DND-41 (cell line): ENCODE measurements at regions not wholly inside any gene's neighbourhood (a gene's known extent, or its start where the extent isn't known, plus 50 kb on each side); places are given as distances from the start of the nearest gene placed in this dataset.

Source experiments
- ATAC-seq: fragments of 200-7000 bp; cut with Tn5 transposase; 3 replicates; pipeline ENCODE4 v1.9.1; 2021; ENCODE audit warnings: low read depth; ENCODE audit not compliant: insufficient read depth
- DNase-seq: peaks from one replicate; pipeline ENCODE4 v3.0.0-alpha.2; 2020
- H2AFZ ChIP-seq: 2 replicates; pipeline ENCODE4 v1.6.0; 2012; ENCODE audit warnings: low read depth, low read length
- H3K27ac ChIP-seq: 2 replicates; pipeline ENCODE4 v1.5.1; 2012; ENCODE audit warnings: low read length, inconsistent platforms
- H3K27me3 ChIP-seq: fragments of 200-600 bp; sonication (generic); 2 replicates; pipeline ENCODE4 v1.6.0; 2012; ENCODE audit warnings: low read length, mild to moderate bottlenecking, inconsistent platforms; ENCODE audit not compliant: insufficient read depth, poor library complexity
- H3K36me3 ChIP-seq: 2 replicates; pipeline ENCODE4 v1.5.1; 2012; ENCODE audit warnings: low read length, inconsistent platforms; ENCODE audit not compliant: insufficient read depth
- H3K4me1 ChIP-seq: 2 replicates; pipeline ENCODE4 v1.5.1; 2012; ENCODE audit warnings: mild to moderate bottlenecking, low read length; ENCODE audit not compliant: insufficient read depth
- H3K4me2 ChIP-seq: 2 replicates; pipeline ENCODE4 v1.6.0; 2012; ENCODE audit warnings: mild to moderate bottlenecking, moderate library complexity, low read length, inconsistent platforms; ENCODE audit not compliant: insufficient read depth
- H3K4me3 ChIP-seq, 2 experiments: fragments of 200-600 bp in 1 of 2; shearing (Covaris generic) in 1 of 2; 2 replicates each; pipeline ENCODE4 v1.5.1; 2012 to 2016; ENCODE audit warnings: inconsistent platforms in 2 of 2, low read length in 2 of 2, mild to moderate bottlenecking in 2 of 2, low read depth in 1 of 2, moderate library complexity in 1 of 2
- H3K79me2 ChIP-seq: 2 replicates; pipeline ENCODE4 v1.6.0; 2012; ENCODE audit warnings: low read length, inconsistent platforms; ENCODE audit not compliant: insufficient read depth
- H3K9ac ChIP-seq: 2 replicates; pipeline ENCODE4 v1.6.0; 2012; ENCODE audit warnings: low read depth, mild to moderate bottlenecking, inconsistent platforms, low read length, moderate library complexity
- H3K9me3 ChIP-seq: 2 replicates; pipeline ENCODE4 v1.5.1; 2012; ENCODE audit warnings: low read length, moderate library complexity, mild to moderate bottlenecking, inconsistent platforms; ENCODE audit not compliant: insufficient read depth, severe bottlenecking
- H4K20me1 ChIP-seq: 2 replicates; pipeline ENCODE4 v1.6.0; 2012; ENCODE audit warnings: low read length; ENCODE audit not compliant: insufficient read depth
- EZH2 ChIP-seq: IDR thresholded peaks from 3 replicates; pipeline ENCODE4 v1.6.1; 2012; ENCODE audit warnings: borderline replicate concordance, low read depth, mild to moderate bottlenecking, moderate library complexity, low read length, inconsistent platforms; ENCODE audit not compliant: severe bottlenecking
- TF ChIP-seq, protein P1 (sequence below): IDR thresholded peaks from 2 replicates; pipeline ENCODE4 v1.5.1; 2012; ENCODE audit warnings: borderline replicate concordance, low read length, moderate library complexity, mild to moderate bottlenecking; ENCODE audit not compliant: poor library complexity, severe bottlenecking; ENCODE audit errors: extremely low read depth

- Histone ChIP-seq H3K4me2 (no peak overlapping the region), H3K4me3 (no peak overlapping the region), H4K20me1 (no peaks in the 10 kb centered on the region), H3K36me3 (no peaks in the 10 kb centered on the region), H3K9ac (no peak overlapping the region), H3K79me2 (no peaks in the 10 kb centered on the region), H3K4me1 (no peaks in the 10 kb centered on the region), H3K27me3 (peaks cover 3% of the 10 kb centered on the region), H3K9me3 (no peaks in the 10 kb centered on the region), H3K27ac (no peak overlapping the region), H2AFZ (no peak overlapping the region)
- ATAC-seq, result no peak
- TF ChIP-seq, protein P1, sequence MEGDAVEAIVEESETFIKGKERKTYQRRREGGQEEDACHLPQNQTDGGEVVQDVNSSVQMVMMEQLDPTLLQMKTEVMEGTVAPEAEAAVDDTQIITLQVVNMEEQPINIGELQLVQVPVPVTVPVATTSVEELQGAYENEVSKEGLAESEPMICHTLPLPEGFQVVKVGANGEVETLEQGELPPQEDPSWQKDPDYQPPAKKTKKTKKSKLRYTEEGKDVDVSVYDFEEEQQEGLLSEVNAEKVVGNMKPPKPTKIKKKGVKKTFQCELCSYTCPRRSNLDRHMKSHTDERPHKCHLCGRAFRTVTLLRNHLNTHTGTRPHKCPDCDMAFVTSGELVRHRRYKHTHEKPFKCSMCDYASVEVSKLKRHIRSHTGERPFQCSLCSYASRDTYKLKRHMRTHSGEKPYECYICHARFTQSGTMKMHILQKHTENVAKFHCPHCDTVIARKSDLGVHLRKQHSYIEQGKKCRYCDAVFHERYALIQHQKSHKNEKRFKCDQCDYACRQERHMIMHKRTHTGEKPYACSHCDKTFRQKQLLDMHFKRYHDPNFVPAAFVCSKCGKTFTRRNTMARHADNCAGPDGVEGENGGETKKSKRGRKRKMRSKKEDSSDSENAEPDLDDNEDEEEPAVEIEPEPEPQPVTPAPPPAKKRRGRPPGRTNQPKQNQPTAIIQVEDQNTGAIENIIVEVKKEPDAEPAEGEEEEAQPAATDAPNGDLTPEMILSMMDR, result no peak
- no peak for TF ChIP-seq EZH2
- DNase-seq, result no peak
Measured at GRCh38 chr1:113269168-113269963, 120.9 kb upstream of the MAGI3 start.

DNA sequence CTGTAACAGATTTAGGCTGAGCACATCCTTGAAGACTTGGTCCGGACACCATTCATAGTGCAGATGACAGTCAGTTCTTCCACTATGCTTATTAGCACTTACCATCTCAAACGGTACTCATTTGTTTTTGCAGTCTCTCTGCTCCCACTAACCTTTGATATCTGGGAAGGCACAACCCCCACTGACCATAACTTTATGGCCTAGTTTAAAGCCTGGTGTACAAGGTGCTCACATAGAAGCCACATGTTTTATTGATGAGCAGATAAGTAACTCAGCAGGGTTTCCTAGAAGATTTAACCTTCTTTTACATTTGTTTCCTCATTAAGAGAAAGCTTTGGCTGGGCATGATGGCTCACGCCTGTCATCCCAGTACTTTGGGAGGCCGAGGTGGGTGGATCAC, 119.3 kb upstream of the MAGI3 start:
- H2AFZ ChIP-seq, result no peak overlapping the region
- no peak overlapping the region for H3K9ac ChIP-seq
- H3K4me1 ChIP-seq, result no peaks in the 10 kb centered on the region
- DNase-seq (no peak), ATAC-seq (no peak)
- H4K20me1 ChIP-seq, result no peaks in the 10 kb centered on the region
- no peaks in the 10 kb centered on the region for H3K36me3 ChIP-seq
- no peaks in the 10 kb centered on the region for H3K79me2 ChIP-seq
- H3K4me3 ChIP-seq, result no peak overlapping the region
- peaks cover 3% of the 10 kb centered on the region for H3K27me3 ChIP-seq
- no peak for TF ChIP-seq EZH2
- TF ChIP-seq, protein P1, result no peak
- H3K4me2 ChIP-seq, result no peak overlapping the region
- no peaks in the 10 kb centered on the region for H3K9me3 ChIP-seq
- no peak overlapping the region for H3K27ac ChIP-seq

DNA sequence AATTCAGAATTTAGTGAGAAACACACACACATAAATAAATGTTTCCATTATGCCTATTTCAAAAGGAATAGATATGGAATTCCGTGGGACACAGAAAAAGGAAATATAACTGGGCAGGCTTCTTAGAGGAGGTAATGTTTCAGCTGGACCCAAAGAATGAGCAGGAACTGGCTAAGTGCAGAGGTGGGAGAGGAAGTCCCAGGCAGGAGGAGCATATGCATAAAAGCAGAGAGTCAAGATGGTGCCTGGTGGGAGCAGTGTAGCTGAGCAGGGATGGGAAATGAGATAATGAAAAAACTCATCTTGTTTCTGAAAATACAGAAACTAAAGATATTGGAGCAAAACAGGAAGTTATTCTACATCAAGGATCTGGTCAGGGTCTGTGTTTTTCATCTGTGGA, 115.2 kb upstream of the MAGI3 start:
- Histone ChIP-seq H3K27me3 (peaks cover 3% of the 10 kb centered on the region), H3K36me3 (no peaks in the 10 kb centered on the region), H3K4me1 (no peaks in the 10 kb centered on the region), H3K9ac (no peak overlapping the region), H3K9me3 (no peaks in the 10 kb centered on the region), H3K79me2 (no peaks in the 10 kb centered on the region), H4K20me1 (no peaks in the 10 kb centered on the region), H3K4me2 (no peak overlapping the region), H2AFZ (no peak overlapping the region), H3K27ac (no peak overlapping the region), H3K4me3 (no peak overlapping the region)
- TF ChIP-seq, protein P1, result no peak
- DNase-seq, result no peak
- no peak for ATAC-seq

DNA sequence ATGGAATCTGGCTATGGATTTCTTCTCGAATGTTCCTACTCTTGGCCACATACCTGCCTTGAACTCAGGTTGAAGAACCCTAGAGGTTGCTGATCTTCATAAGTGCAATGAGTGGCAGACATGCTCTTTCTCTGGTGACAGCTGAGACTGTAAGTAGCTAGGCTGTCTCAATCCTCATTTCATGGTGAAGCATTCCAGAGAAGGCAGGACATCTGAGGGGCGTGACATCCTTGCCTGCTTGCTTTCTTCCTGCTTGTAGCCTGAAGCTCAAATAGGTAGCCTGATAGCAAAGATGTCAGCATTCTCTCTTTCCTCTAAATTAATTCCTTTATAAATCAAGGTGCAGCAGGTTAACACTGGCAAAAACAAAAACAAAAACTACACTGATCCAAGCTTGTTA, 114.6 kb upstream of the MAGI3 start:
- no peak for DNase-seq
- Histone ChIP-seq H3K4me1 (no peaks in the 10 kb centered on the region), H4K20me1 (no peaks in the 10 kb centered on the region), H3K9ac (no peak overlapping the region), H3K79me2 (no peaks in the 10 kb centered on the region), H3K4me2 (no peak overlapping the region), H3K9me3 (no peaks in the 10 kb centered on the region), H3K36me3 (no peaks in the 10 kb centered on the region), H2AFZ (no peak overlapping the region), H3K27me3 (peaks cover 7% of the 10 kb centered on the region), H3K4me3 (no peak overlapping the region), H3K27ac (no peak overlapping the region)
- TF ChIP-seq, protein P1, result no peak
- no peak for TF ChIP-seq EZH2
- no peak for ATAC-seq
